ENCODE measurements at regions not wholly inside any gene's neighbourhood (a gene's known extent, or its start where the extent isn't known, plus 50 kb on each side); places are given as distances from the start of the nearest gene placed in this dataset.
"Not testable (repeated sequence)": the region's sequence is repeated elsewhere in the genome, so short reads cannot be mapped to it uniquely, and the experiment has no call there.

- DNase-seq = no peak
Measured at GRCh38 chr1:60797351-60797750, 285.0 kb upstream of the NFIA start.

GRCh38 chr1:60791226-60791625 is 291.1 kb upstream of the NFIA start:
- DNase-seq = no peak

GRCh38 chr1:60773099-60773498 is 309.3 kb upstream of the NFIA start:
- not testable (repeated sequence) for DNase-seq

- DNase-seq = no peak
Measured at GRCh38 chr1:60769082-60769481, 313.3 kb upstream of the NFIA start.

- no peak for DNase-seq
Measured at GRCh38 chr1:60765204-60765603, 317.2 kb upstream of the NFIA start.

GRCh38 chr1:60764489-60764888 is 317.9 kb upstream of the NFIA start:
- DNase-seq = no peak

GRCh38 chr1:60763741-60764140 is 318.6 kb upstream of the NFIA start:
- no peak for DNase-seq

- no peak for DNase-seq
Measured at GRCh38 chr1:60762911-60763310, 319.4 kb upstream of the NFIA start.

- no peak for DNase-seq
Measured at GRCh38 chr1:60762176-60762575, 320.2 kb upstream of the NFIA start.

GRCh38 chr1:60759291-60759690 is 323.1 kb upstream of the NFIA start:
- no peak for DNase-seq

GRCh38 chr1:60757485-60757884 is 324.9 kb upstream of the NFIA start:
- no peak for DNase-seq

GRCh38 chr1:60753036-60753900 is 329.1 kb upstream of the NFIA start:
- DNase-seq = no peak

GRCh38 chr1:60751306-60751705 is 331.1 kb upstream of the NFIA start:
- DNase-seq = no peak

- no peak for DNase-seq
Measured at GRCh38 chr1:60747353-60747752, 335.0 kb upstream of the NFIA start.

GRCh38 chr1:60746278-60746791 is 336.0 kb upstream of the NFIA start:
- no peak for DNase-seq

GRCh38 chr1:60745484-60745883 is 336.9 kb upstream of the NFIA start:
- no peak for DNase-seq

GRCh38 chr1:60742339-60742738 is 340.0 kb upstream of the NFIA start:
- DNase-seq = no peak

- no peak for DNase-seq
Measured at GRCh38 chr1:60740154-60740553, 342.2 kb upstream of the NFIA start.

- DNase-seq = no peak
Measured at GRCh38 chr1:60739729-60740128, 342.6 kb upstream of the NFIA start.

GRCh38 chr1:60732977-60733401 is 349.4 kb upstream of the NFIA start:
- no peak for DNase-seq

GRCh38 chr1:60731321-60731720 is 351.0 kb upstream of the NFIA start:
- DNase-seq = no peak

GRCh38 chr1:60727552-60727951 is 354.8 kb upstream of the NFIA start:
- DNase-seq = no peak

GRCh38 chr1:60716472-60716871 is 365.9 kb upstream of the NFIA start:
- no peak for DNase-seq

- no peak for DNase-seq
Measured at GRCh38 chr1:60715970-60716369, 366.4 kb upstream of the NFIA start.

- no peak for DNase-seq
Measured at GRCh38 chr1:60709426-60709825, 372.9 kb upstream of the NFIA start.
